Adrenal gland (tissue), 5 donors: ENCODE measurements at regions not wholly inside any gene's neighbourhood (a gene's known extent, or its start where the extent isn't known, plus 50 kb on each side); places are given as distances from the start of the nearest gene placed in this dataset.

Experiments used
- POLR2A ChIP-seq, 2 donors: fragments of 450-650 bp; IDR thresholded peaks; one replicate each; pipeline ENCODE4 v1.6.1; 2017; ENCODE audit warnings: antibody characterized with exemption in 2 of 2, mild to moderate bottlenecking in 2 of 2, moderate library complexity in 1 of 2
- TF ChIP-seq, protein P1 (sequence below), 6 experiments: fragments of 450-650 bp in 4 of 6; fragments of 200-600 bp in 2 of 6; sonication (generic) in 1 of 6; IDR thresholded peaks; 1 replicate in 5 of 6; 2 replicates in 1 of 6; pipeline versions ENCODE4 v1.5.1 to v1.8.0; 2016 to 2021; ENCODE audit warnings: antibody characterized with exemption in 6 of 6, mild to moderate bottlenecking in 2 of 6, moderate library complexity in 1 of 6
- donor health status: DM: no; HTN: no; CAD: no.

DNA sequence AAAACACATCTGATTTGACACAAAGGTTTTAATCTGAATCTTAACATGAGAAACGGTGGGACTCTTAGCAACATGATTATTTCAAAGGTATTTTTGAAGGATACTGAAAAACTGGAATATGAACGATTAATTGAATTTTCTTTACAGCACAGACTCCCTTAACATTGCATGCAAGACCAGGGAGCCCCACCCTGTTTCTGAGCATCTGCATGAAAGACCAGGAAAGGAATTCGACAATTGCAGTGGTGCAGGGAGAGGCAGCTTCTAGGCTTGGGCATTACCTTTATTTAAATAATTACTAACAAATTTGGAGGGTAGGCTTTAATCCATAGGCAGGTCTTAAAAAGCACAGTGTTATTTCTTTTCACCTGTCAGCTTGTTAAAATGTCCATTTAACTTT, 240.6 kb upstream of the TOPAZ1 start:
- TF ChIP-seq, protein P1, sequence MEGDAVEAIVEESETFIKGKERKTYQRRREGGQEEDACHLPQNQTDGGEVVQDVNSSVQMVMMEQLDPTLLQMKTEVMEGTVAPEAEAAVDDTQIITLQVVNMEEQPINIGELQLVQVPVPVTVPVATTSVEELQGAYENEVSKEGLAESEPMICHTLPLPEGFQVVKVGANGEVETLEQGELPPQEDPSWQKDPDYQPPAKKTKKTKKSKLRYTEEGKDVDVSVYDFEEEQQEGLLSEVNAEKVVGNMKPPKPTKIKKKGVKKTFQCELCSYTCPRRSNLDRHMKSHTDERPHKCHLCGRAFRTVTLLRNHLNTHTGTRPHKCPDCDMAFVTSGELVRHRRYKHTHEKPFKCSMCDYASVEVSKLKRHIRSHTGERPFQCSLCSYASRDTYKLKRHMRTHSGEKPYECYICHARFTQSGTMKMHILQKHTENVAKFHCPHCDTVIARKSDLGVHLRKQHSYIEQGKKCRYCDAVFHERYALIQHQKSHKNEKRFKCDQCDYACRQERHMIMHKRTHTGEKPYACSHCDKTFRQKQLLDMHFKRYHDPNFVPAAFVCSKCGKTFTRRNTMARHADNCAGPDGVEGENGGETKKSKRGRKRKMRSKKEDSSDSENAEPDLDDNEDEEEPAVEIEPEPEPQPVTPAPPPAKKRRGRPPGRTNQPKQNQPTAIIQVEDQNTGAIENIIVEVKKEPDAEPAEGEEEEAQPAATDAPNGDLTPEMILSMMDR (IDR thresholded peaks at IDR 0.05): no peak
- no peak for TF ChIP-seq POLR2A (IDR thresholded peaks at IDR 0.05)
